GM12872 (cell line): ENCODE measurements at regions not wholly inside any gene's neighbourhood (a gene's known extent, or its start where the extent isn't known, plus 50 kb on each side); places are given as distances from the start of the nearest gene placed in this dataset.

ENCODE experiments used
- CTCF ChIP-seq: IDR thresholded peaks from 3 replicates; pipeline ENCODE4 v1.5.1; 2011; ENCODE audit warnings: low read depth, mild to moderate bottlenecking, low read length, moderate library complexity; ENCODE audit not compliant: insufficient read depth

GRCh38 chr10:4688601-4689000 is 137.4 kb upstream of the AKR1E2 start:
- TF ChIP-seq CTCF: no peak

- no peak for TF ChIP-seq CTCF
These were observed 137.8 kb upstream of the AKR1E2 start for GRCh38 chr10:4688168-4688567.

GRCh38 chr10:4687397-4687796 is 138.6 kb upstream of the AKR1E2 start:
- no peak for TF ChIP-seq CTCF

GRCh38 chr10:4686644-4686996 is 139.4 kb upstream of the AKR1E2 start:
- TF ChIP-seq CTCF: no peak

GRCh38 chr10:4685904-4686643 is 139.9 kb upstream of the AKR1E2 start:
- no peak for TF ChIP-seq CTCF

- TF ChIP-seq CTCF: no peak
These were observed 140.5 kb upstream of the AKR1E2 start for GRCh38 chr10:4685491-4685890.

- no peak for TF ChIP-seq CTCF
These were observed 141.6 kb upstream of the AKR1E2 start for GRCh38 chr10:4684434-4684833.
